GM13977 (cell line): ENCODE measurements at regions not wholly inside any gene's neighbourhood (a gene's known extent, or its start where the extent isn't known, plus 50 kb on each side); places are given as distances from the start of the nearest gene placed in this dataset.

Source experiments
- DNase-seq: peaks from one replicate; pipeline ENCODE4 v3.0.0; 2012; ENCODE audit warnings: low spot score
- in situ Hi-C: fragments of 300-500 bp; cut with MboI; formaldehyde crosslinking; loops from one replicate; pipeline ENCODE4 v1.12.0; 2022; ENCODE audit warnings: low sequenced_read_pairs, low pct_unique_long_range_greater_than_20kb, mixed read lengths, inconsistent platforms; ENCODE audit not compliant: unreplicated experiment
- TF ChIP-seq, protein P1 (sequence below): IDR thresholded peaks from 2 replicates; pipeline ENCODE4 v1.5.1; 2012; ENCODE audit warnings: mild to moderate bottlenecking, control low read depth; ENCODE audit not compliant: insufficient read depth; ENCODE audit errors: extremely low read depth, missing control alignments

- TF ChIP-seq, protein P1, sequence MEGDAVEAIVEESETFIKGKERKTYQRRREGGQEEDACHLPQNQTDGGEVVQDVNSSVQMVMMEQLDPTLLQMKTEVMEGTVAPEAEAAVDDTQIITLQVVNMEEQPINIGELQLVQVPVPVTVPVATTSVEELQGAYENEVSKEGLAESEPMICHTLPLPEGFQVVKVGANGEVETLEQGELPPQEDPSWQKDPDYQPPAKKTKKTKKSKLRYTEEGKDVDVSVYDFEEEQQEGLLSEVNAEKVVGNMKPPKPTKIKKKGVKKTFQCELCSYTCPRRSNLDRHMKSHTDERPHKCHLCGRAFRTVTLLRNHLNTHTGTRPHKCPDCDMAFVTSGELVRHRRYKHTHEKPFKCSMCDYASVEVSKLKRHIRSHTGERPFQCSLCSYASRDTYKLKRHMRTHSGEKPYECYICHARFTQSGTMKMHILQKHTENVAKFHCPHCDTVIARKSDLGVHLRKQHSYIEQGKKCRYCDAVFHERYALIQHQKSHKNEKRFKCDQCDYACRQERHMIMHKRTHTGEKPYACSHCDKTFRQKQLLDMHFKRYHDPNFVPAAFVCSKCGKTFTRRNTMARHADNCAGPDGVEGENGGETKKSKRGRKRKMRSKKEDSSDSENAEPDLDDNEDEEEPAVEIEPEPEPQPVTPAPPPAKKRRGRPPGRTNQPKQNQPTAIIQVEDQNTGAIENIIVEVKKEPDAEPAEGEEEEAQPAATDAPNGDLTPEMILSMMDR, result no peak
- in situ Hi-C loops, result no loop called here
- no peak for DNase-seq
These were observed 162.0 kb downstream of the CYP26A1 start for GRCh38 chr10:93235686-93236085.

- TF ChIP-seq, protein P1, result no peak
- in situ Hi-C loops, result no loop called here
- DNase-seq, result no peak
These were observed 162.8 kb downstream of the CYP26A1 start for GRCh38 chr10:93236393-93237040.

DNA sequence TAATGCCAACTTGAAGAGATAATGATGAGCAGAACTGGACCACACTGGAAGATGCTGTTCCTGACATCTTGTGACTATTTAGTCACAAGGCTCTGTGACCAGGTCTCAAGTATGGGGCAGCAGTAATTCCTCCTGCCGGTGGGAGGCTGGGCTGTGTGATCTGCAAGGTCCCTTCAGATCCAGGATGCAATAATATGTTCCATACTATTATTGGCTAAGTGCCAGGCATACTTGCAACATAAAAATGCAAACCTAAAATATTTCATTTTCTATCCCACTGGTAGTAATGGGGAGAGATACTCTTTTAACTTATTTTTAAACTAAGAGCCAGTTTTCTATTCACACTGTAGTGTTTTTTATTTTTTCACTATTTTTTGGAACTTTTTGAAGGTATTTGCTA is 171.5 kb downstream of the CYP26A1 start:
- TF ChIP-seq, protein P1, result no peak
- in situ Hi-C loops, result no loop called here
- no peak for DNase-seq

- no peak for DNase-seq
- TF ChIP-seq, protein P1, result no peak
- in situ Hi-C loops, result no loop called here
These were observed 172.1 kb downstream of the CYP26A1 start for GRCh38 chr10:93245779-93246178.

DNA sequence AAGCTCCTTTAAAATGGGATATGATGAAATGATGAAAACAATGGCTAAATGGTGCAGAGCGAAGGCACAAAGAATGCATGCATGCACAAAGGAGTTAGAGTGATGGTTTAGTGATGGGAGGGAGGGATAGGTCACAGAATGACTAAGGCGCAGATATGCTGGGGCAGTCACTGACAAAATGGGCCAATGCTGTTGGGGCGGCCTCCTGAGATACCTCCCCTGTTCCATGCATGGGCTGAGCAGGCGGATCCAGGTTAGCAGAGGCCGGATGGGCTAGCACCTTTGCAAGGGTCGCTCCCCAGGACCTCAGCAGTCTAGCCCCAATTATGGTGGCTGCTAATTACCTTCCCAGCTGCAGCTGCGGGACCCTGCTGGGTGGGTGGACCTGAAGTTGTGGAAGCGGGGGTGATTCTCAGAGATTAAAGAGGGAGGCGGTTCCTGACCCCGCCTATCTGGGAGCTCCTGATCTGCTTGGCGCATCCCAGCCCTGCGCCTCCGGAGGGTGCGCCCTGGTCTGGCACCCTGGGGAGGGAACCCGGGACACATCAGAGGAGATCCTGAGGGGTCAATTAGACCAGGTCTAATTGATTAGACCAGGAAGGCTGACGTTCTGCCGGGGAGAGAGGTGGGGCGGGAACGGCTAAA is 175.0 kb downstream of the CYP26A1 start:
- no peak for DNase-seq
- TF ChIP-seq, protein P1, result no peak
- in situ Hi-C loops, result no loop called here

DNA sequence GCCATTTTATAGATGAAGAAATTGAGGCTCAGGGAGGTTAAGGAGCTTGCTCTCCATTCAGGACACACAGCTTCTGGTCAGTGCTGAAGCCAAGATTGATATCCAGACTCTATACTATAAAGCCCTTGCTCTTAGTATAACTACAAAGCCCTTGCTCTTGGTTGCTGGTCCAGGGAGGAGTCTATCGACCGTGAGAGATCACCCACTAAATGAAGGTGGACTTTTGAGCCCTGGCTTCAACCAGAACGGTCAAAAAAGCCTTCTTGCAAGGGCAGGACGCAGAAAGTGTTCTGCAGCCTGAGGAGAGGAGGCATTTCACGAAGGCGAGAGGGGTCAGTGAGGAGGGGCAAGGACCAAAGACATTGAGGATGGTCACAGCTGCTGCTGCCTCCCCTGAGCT is 176.3 kb downstream of the CYP26A1 start:
- no peak for DNase-seq
- in situ Hi-C loops, result no loop called here
- TF ChIP-seq, protein P1, result no peak
